Adrenal gland (tissue), 5 donors: ENCODE measurements at regions not wholly inside any gene's neighbourhood (a gene's known extent, or its start where the extent isn't known, plus 50 kb on each side); places are given as distances from the start of the nearest gene placed in this dataset.

Source experiments
- POLR2A ChIP-seq, 2 donors: fragments of 450-650 bp; IDR thresholded peaks; one replicate each; pipeline ENCODE4 v1.6.1; 2017; ENCODE audit warnings: antibody characterized with exemption in 2 of 2, mild to moderate bottlenecking in 2 of 2, moderate library complexity in 1 of 2
- TF ChIP-seq, protein P1 (sequence below), 6 experiments: fragments of 450-650 bp in 4 of 6; fragments of 200-600 bp in 2 of 6; sonication (generic) in 1 of 6; IDR thresholded peaks; 1 replicate in 5 of 6; 2 replicates in 1 of 6; pipeline versions ENCODE4 v1.5.1 to v1.8.0; 2016 to 2021; ENCODE audit warnings: antibody characterized with exemption in 6 of 6, mild to moderate bottlenecking in 2 of 6, moderate library complexity in 1 of 6
- donor health status: DM: no; HTN: no; CAD: no.

DNA sequence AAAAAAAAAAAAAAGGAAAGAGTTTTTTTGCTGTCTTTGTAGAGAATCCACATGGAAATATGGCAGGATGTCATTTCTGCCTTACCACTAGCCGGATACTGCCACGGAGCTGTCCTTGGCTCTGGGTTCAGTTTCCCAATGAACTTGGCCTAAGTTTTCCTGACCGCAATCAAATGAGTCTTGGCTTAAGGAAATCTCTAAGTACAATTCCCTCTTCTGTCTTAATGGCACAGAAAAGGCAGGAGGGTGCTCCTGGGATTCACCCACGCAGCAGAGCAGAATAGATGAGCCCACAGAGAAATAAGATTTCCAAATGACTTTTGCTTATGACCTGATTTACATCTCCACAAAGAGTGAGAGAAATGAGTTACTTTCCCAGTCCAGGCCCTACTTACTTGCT is 284.0 kb upstream of the VLDLR start:
- TF ChIP-seq, protein P1, sequence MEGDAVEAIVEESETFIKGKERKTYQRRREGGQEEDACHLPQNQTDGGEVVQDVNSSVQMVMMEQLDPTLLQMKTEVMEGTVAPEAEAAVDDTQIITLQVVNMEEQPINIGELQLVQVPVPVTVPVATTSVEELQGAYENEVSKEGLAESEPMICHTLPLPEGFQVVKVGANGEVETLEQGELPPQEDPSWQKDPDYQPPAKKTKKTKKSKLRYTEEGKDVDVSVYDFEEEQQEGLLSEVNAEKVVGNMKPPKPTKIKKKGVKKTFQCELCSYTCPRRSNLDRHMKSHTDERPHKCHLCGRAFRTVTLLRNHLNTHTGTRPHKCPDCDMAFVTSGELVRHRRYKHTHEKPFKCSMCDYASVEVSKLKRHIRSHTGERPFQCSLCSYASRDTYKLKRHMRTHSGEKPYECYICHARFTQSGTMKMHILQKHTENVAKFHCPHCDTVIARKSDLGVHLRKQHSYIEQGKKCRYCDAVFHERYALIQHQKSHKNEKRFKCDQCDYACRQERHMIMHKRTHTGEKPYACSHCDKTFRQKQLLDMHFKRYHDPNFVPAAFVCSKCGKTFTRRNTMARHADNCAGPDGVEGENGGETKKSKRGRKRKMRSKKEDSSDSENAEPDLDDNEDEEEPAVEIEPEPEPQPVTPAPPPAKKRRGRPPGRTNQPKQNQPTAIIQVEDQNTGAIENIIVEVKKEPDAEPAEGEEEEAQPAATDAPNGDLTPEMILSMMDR (IDR thresholded peaks at IDR 0.05) = no peak
- TF ChIP-seq POLR2A (IDR thresholded peaks at IDR 0.05) = no peak
